Endodermal cell (in vitro differentiated cells): ENCODE measurements at regions not wholly inside any gene's neighbourhood (a gene's known extent, or its start where the extent isn't known, plus 50 kb on each side); places are given as distances from the start of the nearest gene placed in this dataset.

ENCODE experiments used
- DNase-seq: peaks from one replicate; pipeline ENCODE4 v3.0.0-alpha.2; 2017
- H3K27ac ChIP-seq: 2 replicates; pipeline ENCODE4 v1.5.1; 2013; ENCODE audit warnings: mild to moderate bottlenecking, low read depth, low read length, moderate library complexity
- H3K27me3 ChIP-seq: 2 replicates; pipeline ENCODE4 v1.6.1; 2013; ENCODE audit warnings: mild to moderate bottlenecking, low read length, moderate library complexity; ENCODE audit not compliant: insufficient read depth, control insufficient read depth, poor library complexity, severe bottlenecking
- H3K36me3 ChIP-seq: 2 replicates; pipeline ENCODE4 v1.7.0; 2013; ENCODE audit warnings: mild to moderate bottlenecking, low read length, moderate library complexity; ENCODE audit not compliant: control insufficient read depth, insufficient read depth
- H3K4me1 ChIP-seq: one replicate; pipeline ENCODE4 v1.7.0; 2013; ENCODE audit warnings: low read length; ENCODE audit not compliant: control insufficient read depth, insufficient read depth
- H3K4me3 ChIP-seq: 2 replicates; pipeline ENCODE4 v1.5.1; 2013; ENCODE audit warnings: mild to moderate bottlenecking, low read length, moderate library complexity
- H3K9ac ChIP-seq: 2 replicates; pipeline ENCODE4 v1.6.1; 2013; ENCODE audit warnings: mild to moderate bottlenecking, low read length, moderate library complexity; ENCODE audit not compliant: poor library complexity, severe bottlenecking; ENCODE audit errors: extremely low read depth
- H3K9me3 ChIP-seq: 2 replicates; pipeline ENCODE4 v1.6.1; 2013; ENCODE audit warnings: mild to moderate bottlenecking, low read length, moderate library complexity; ENCODE audit not compliant: control insufficient read depth
- H3K27ac Mint-ChIP-seq: 2 replicates; pipeline ENCODE4 v1.8.0; 2020; ENCODE audit warnings: mixed read lengths
- H3K27me3 Mint-ChIP-seq: 2 replicates; pipeline ENCODE4 v1.8.0; 2021; ENCODE audit warnings: mild to moderate bottlenecking, mixed read lengths; ENCODE audit not compliant: insufficient read depth
- H3K36me3 Mint-ChIP-seq: 2 replicates; pipeline ENCODE4 v1.8.0; 2020; ENCODE audit warnings: low read depth, mixed read lengths
- H3K4me1 Mint-ChIP-seq: 2 replicates; pipeline ENCODE4 v1.8.0; 2020; ENCODE audit warnings: mixed read lengths
- H3K4me3 Mint-ChIP-seq: 2 replicates; pipeline ENCODE4 v1.8.0; 2020; ENCODE audit warnings: mild to moderate bottlenecking, moderate library complexity, mixed read lengths
- H3K9me3 Mint-ChIP-seq: 2 replicates; pipeline ENCODE4 v1.8.0; 2020; ENCODE audit warnings: mild to moderate bottlenecking, mixed read lengths
- WGBS, 2 experiments: methylation state at CpG; one replicate each; pipeline versions ENCODE4 v1.1.5 to v1.1.7; 2013; ENCODE audit warnings: missing lambda C conversion rate in 2 of 2, mixed read lengths in 1 of 2; ENCODE audit not compliant: insufficient coverage in 1 of 2, insufficient read length in 1 of 2; 5-methylcytosine and 5-hydroxymethylcytosine counted together
- TF ChIP-seq, protein P1 (sequence below): fragments of 200-600 bp; sonication (generic); conservative IDR thresholded peaks from 2 replicates; pipeline ENCODE4 v1.5.0; 2021; ENCODE audit warnings: antibody characterized with exemption, mild to moderate bottlenecking

DNA sequence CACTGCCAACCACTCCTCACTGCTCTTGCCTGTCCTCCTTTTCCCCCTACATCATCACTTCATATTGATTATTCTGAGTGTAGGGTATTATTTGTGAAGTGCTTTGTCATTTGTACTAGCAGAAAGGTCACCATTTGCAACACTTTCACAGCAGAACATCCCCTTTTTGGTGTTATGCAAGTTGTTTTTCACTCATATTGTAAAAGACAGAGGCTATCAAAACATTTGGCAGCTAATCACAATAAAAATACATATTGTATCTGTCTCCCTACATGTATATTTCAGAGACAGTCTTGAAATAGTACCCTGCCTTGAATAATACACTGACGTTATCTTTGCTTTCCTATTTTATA, 82.3 kb downstream of the ANXA1 start:
- Mint-ChIP-seq H3K36me3 (no peaks in the 10 kb centered on the region), H3K27me3 (no peaks in the 10 kb centered on the region), H3K27ac (no peak overlapping the region), H3K4me1 (peaks cover 2% of the 10 kb centered on the region), H3K4me3 (no peak overlapping the region), H3K9me3 (no peaks in the 10 kb centered on the region)
- Histone ChIP-seq H3K27me3 (no peaks in the 10 kb centered on the region), H3K9ac (no peak overlapping the region), H3K4me1 (no peaks in the 10 kb centered on the region), H3K36me3 (no peaks in the 10 kb centered on the region), H3K27ac (no peak overlapping the region), H3K4me3 (no peak overlapping the region), H3K9me3 (no peaks in the 10 kb centered on the region)
- TF ChIP-seq, protein P1, sequence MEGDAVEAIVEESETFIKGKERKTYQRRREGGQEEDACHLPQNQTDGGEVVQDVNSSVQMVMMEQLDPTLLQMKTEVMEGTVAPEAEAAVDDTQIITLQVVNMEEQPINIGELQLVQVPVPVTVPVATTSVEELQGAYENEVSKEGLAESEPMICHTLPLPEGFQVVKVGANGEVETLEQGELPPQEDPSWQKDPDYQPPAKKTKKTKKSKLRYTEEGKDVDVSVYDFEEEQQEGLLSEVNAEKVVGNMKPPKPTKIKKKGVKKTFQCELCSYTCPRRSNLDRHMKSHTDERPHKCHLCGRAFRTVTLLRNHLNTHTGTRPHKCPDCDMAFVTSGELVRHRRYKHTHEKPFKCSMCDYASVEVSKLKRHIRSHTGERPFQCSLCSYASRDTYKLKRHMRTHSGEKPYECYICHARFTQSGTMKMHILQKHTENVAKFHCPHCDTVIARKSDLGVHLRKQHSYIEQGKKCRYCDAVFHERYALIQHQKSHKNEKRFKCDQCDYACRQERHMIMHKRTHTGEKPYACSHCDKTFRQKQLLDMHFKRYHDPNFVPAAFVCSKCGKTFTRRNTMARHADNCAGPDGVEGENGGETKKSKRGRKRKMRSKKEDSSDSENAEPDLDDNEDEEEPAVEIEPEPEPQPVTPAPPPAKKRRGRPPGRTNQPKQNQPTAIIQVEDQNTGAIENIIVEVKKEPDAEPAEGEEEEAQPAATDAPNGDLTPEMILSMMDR, result no peak
- 100% methylated on average over 1 of the region's 1 CpG; no CpG with 5 or more reads in 1 of the 2 experiments for WGBS, 2 experiments
- DNase-seq, result no peak

DNA sequence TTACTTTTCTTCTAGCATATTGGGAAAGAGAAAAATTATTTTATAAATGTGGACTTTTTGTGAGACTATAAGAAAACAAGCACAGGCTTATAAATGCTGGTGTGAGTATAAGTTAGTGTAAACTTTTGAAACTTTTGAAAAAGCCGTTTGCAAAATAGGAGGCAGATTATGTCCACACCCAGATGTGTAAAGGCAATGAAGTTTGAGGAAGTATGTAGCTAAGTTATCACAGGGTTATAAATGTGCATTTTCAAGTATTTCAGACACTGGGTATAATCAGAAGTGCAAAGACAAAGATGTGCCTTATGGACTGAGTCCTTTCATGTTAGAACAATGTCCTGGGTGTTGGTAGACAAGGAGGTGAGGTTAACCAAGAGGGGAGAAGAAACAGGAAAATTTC, 85.5 kb downstream of the ANXA1 start:
- WGBS, 2 experiments, result 88 to 100% methylated on average over 1 of the region's 1 CpG
- H3K4me3 ChIP-seq, result no peak overlapping the region
- H3K27ac Mint-ChIP-seq, result no peak overlapping the region
- H3K4me3 Mint-ChIP-seq, result no peak overlapping the region
- TF ChIP-seq, protein P1, result no peak
- no peaks in the 10 kb centered on the region for H3K36me3 ChIP-seq
- H3K36me3 Mint-ChIP-seq, result no peaks in the 10 kb centered on the region
- no peaks in the 10 kb centered on the region for H3K27me3 Mint-ChIP-seq
- H3K27ac ChIP-seq, result no peak overlapping the region
- no peak for DNase-seq
- no peak overlapping the region for H3K9ac ChIP-seq
- no peaks in the 10 kb centered on the region for H3K9me3 ChIP-seq
- peaks cover under 1% of the 10 kb centered on the region for H3K27me3 ChIP-seq
- H3K9me3 Mint-ChIP-seq, result no peaks in the 10 kb centered on the region
- no peaks in the 10 kb centered on the region for H3K4me1 ChIP-seq
- peaks cover 2% of the 10 kb centered on the region for H3K4me1 Mint-ChIP-seq

GRCh38 chr9:73239570-73240265, 88.1 kb downstream of the ANXA1 start:
- Mint-ChIP-seq H3K27me3 (peaks cover 2% of the 10 kb centered on the region), H3K36me3 (no peaks in the 10 kb centered on the region), H3K27ac (no peak overlapping the region), H3K9me3 (no peaks in the 10 kb centered on the region), H3K4me3 (no peak overlapping the region), H3K4me1 (peaks cover 9% of the 10 kb centered on the region)
- Histone ChIP-seq H3K27ac (no peak overlapping the region), H3K27me3 (peaks cover 6% of the 10 kb centered on the region), H3K9ac (no peak overlapping the region), H3K4me3 (no peak overlapping the region), H3K36me3 (no peaks in the 10 kb centered on the region), H3K4me1 (no peaks in the 10 kb centered on the region), H3K9me3 (no peaks in the 10 kb centered on the region)
- no peak for DNase-seq
- WGBS, 2 experiments, result 100% methylated on average over 1 of the region's 2 CpGs; no CpG with 5 or more reads in 1 of the 2 experiments
- TF ChIP-seq, protein P1, result no peak
